Epithelial cell of esophagus (primary cell): ENCODE measurements at regions not wholly inside any gene's neighbourhood (a gene's known extent, or its start where the extent isn't known, plus 50 kb on each side); places are given as distances from the start of the nearest gene placed in this dataset.

ENCODE experiments used
- DNase-seq: peaks from one replicate; pipeline ENCODE4 v3.0.0; 2010; ENCODE audit warnings: low read depth
- H3K4me3 ChIP-seq: 2 replicates; pipeline ENCODE4 v1.5.1; 2011; ENCODE audit warnings: mild to moderate bottlenecking, low read length, control low read depth
- CTCF ChIP-seq: IDR thresholded peaks from 2 replicates; pipeline ENCODE4 v1.5.1; 2011; ENCODE audit warnings: low read depth, mild to moderate bottlenecking, low read length, control low read depth, inconsistent platforms; ENCODE audit not compliant: insufficient read depth; ENCODE audit errors: missing control alignments

- no peak for TF ChIP-seq CTCF
- no peak for DNase-seq
- H3K4me3 ChIP-seq = no peak overlapping the region
These were observed 1217.8 kb upstream of the LRRTM3 start for GRCh38 chr10:65708057-65708456.

- DNase-seq = no peak
- TF ChIP-seq CTCF = no peak
- no peak overlapping the region for H3K4me3 ChIP-seq
These were observed 1215.5 kb upstream of the LRRTM3 start for GRCh38 chr10:65710306-65710705.

- no peak for DNase-seq
- no peak overlapping the region for H3K4me3 ChIP-seq
- no peak for TF ChIP-seq CTCF
These were observed 1206.0 kb upstream of the LRRTM3 start for GRCh38 chr10:65719790-65720189.

- TF ChIP-seq CTCF = no peak
- DNase-seq = no peak
These were observed 1204.9 kb upstream of the LRRTM3 start for GRCh38 chr10:65720901-65721300.

GRCh38 chr10:65723525-65723924, 1202.3 kb upstream of the LRRTM3 start:
- TF ChIP-seq CTCF = no peak
- no peak for DNase-seq

More at GRCh38 chr10:65720901-65721300, 1204.9 kb upstream of the LRRTM3 start:
- H3K4me3 ChIP-seq = no peak overlapping the region

GRCh38 chr10:65735382-65735781, 1190.5 kb upstream of the LRRTM3 start:
- no peak overlapping the region for H3K4me3 ChIP-seq
- no peak for DNase-seq
- TF ChIP-seq CTCF = no peak

More at GRCh38 chr10:65723525-65723924, 1202.3 kb upstream of the LRRTM3 start:
- no peak overlapping the region for H3K4me3 ChIP-seq

GRCh38 chr10:65742906-65743305, 1182.9 kb upstream of the LRRTM3 start:
- no peak for DNase-seq
- no peak overlapping the region for H3K4me3 ChIP-seq
- no peak for TF ChIP-seq CTCF
